B cell (primary cell): ENCODE measurements at regions not wholly inside any gene's neighbourhood (a gene's known extent, or its start where the extent isn't known, plus 50 kb on each side); places are given as distances from the start of the nearest gene placed in this dataset.

Source experiments
- EZH2 ChIP-seq: IDR thresholded peaks from 2 replicates; pipeline ENCODE4 v1.6.1; 2012; ENCODE audit warnings: borderline replicate concordance, low read depth, mild to moderate bottlenecking, moderate library complexity, low read length; ENCODE audit not compliant: insufficient read depth, poor library complexity, severe bottlenecking
- TF ChIP-seq, protein P1 (sequence below): fragments of 200-600 bp; IDR thresholded peaks from one replicate; pipeline ENCODE4 v1.8.0; 2022; ENCODE audit warnings: antibody characterized with exemption, mild to moderate bottlenecking

DNA sequence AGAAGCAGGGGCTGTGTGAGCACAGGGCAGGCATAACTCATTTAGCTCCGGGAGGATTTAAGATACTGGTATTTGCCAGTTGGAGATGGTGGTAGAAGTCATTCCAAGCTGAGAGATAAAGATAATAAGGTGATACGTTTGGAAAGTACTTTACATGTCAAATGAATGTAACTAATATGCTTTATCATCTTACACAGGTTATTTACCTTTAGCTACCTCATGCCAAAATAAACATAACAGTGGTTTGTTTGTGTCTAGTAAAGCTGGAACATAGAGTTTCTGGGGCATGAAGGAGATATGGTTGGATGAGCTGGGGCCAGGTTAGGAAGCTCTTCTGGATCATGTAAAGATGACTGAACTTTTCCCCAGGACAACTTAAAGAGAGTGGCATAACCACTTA lies 126.9 kb upstream of the PIK3C3 start:
- TF ChIP-seq, protein P1, sequence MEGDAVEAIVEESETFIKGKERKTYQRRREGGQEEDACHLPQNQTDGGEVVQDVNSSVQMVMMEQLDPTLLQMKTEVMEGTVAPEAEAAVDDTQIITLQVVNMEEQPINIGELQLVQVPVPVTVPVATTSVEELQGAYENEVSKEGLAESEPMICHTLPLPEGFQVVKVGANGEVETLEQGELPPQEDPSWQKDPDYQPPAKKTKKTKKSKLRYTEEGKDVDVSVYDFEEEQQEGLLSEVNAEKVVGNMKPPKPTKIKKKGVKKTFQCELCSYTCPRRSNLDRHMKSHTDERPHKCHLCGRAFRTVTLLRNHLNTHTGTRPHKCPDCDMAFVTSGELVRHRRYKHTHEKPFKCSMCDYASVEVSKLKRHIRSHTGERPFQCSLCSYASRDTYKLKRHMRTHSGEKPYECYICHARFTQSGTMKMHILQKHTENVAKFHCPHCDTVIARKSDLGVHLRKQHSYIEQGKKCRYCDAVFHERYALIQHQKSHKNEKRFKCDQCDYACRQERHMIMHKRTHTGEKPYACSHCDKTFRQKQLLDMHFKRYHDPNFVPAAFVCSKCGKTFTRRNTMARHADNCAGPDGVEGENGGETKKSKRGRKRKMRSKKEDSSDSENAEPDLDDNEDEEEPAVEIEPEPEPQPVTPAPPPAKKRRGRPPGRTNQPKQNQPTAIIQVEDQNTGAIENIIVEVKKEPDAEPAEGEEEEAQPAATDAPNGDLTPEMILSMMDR: no peak
- no peak for TF ChIP-seq EZH2
